SH-SY5Y (cell line): ENCODE measurements at regions not wholly inside any gene's neighbourhood (a gene's known extent, or its start where the extent isn't known, plus 50 kb on each side); places are given as distances from the start of the nearest gene placed in this dataset.

Source experiments
- GATA2 ChIP-seq: IDR thresholded peaks from 2 replicates; pipeline ENCODE4 v1.6.1; 2011; ENCODE audit warnings: mild to moderate bottlenecking, low read depth, low read length
- GATA3 ChIP-seq: IDR thresholded peaks from 2 replicates; pipeline ENCODE4 v1.6.1; 2011; ENCODE audit warnings: low read depth, mild to moderate bottlenecking, low read length, moderate library complexity

GRCh38 chr3:127475975-127476705 is 114.4 kb downstream of the TPRA1 start:
- TF ChIP-seq GATA3 (no peak; the same call in 1 of the 2 replicates), GATA2 (peak; percentile 95)
